ENCODE measurements at regions not wholly inside any gene's neighbourhood (a gene's known extent, or its start where the extent isn't known, plus 50 kb on each side); places are given as distances from the start of the nearest gene placed in this dataset.

GRCh38 chr16:6512512-6512911 is 820.1 kb upstream of the RBFOX1 start:
- TF ChIP-seq, protein P1, sequence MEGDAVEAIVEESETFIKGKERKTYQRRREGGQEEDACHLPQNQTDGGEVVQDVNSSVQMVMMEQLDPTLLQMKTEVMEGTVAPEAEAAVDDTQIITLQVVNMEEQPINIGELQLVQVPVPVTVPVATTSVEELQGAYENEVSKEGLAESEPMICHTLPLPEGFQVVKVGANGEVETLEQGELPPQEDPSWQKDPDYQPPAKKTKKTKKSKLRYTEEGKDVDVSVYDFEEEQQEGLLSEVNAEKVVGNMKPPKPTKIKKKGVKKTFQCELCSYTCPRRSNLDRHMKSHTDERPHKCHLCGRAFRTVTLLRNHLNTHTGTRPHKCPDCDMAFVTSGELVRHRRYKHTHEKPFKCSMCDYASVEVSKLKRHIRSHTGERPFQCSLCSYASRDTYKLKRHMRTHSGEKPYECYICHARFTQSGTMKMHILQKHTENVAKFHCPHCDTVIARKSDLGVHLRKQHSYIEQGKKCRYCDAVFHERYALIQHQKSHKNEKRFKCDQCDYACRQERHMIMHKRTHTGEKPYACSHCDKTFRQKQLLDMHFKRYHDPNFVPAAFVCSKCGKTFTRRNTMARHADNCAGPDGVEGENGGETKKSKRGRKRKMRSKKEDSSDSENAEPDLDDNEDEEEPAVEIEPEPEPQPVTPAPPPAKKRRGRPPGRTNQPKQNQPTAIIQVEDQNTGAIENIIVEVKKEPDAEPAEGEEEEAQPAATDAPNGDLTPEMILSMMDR (IDR thresholded peaks at IDR 0.05; ENCODE audit: control extremely low read depth, extremely low read depth, low read depth, missing control alignments): no peak
- no peak for DNase-seq (ENCODE audit: extremely low spot score)
- ChIA-PET POLR2A (no interaction called here), CTCF (no interaction called here)

DNA sequence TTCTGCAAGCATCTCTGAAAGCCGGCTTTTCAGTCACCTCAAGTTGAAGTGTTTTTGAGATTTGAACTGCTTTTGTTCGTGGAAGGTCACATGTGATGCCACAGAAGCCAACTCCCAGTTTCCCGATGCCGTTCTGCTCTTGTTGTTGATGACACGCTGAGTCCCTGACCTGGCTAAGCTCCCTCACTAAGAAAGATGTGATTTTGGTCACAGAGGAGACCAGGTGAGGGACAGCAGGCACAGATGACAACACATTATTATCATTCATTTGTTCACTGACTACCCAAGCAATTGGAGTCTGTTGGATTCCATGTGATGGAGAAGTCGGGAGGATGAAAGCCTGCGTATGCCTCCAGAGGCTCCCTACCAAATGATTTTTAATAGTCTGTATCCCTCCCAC is 822.4 kb upstream of the RBFOX1 start:
- POLR2A ChIA-PET: no interaction called here
- CTCF ChIA-PET: no interaction called here
- no peak for DNase-seq (ENCODE audit: extremely low spot score)
- TF ChIP-seq, protein P1 (IDR thresholded peaks at IDR 0.05; ENCODE audit: control extremely low read depth, extremely low read depth, low read depth, missing control alignments): no peak

DNA sequence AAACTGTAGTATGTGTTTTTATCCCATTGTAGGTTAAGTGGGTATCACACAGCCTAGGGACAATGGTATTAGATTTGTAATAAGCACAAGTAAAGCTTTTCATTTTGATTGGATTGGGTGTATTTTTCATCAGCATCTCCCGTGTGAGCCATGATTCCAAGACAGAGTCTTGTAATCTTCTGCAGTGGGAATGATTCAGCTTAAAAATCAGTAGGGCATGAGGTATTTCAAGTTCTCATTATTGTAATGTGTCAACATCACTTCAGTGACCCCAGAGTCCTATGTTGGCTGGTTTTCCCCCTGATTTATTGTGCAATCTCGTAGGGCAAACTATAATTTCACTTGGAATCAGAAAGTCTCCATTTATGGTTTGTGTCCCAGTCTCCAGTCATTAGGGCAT is 833.2 kb upstream of the RBFOX1 start:
- ChIA-PET POLR2A (no interaction called here), CTCF (no interaction called here)
- no peak for DNase-seq (ENCODE audit: extremely low spot score)
- TF ChIP-seq, protein P1 (IDR thresholded peaks at IDR 0.05; ENCODE audit: control extremely low read depth, extremely low read depth, low read depth, missing control alignments): no peak

DNA sequence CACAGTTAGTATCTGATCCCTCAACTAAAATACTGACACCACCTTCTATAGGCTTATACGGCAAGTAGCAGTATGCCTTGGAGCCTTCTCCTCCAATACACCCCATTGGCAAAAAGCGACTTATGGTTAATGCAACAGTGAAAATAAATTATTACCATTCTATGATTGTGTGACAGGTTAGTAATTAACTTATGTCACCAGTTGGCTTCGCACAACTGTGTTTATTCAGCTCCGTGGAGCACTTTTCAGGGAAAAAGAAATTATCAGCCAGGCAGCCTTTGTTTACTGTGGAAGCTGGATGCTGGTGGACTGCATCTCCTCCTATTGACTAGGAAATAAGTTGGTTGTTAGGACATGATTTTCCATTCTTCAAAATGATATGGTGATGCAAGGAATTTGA is 833.8 kb upstream of the RBFOX1 start:
- no peak for DNase-seq (ENCODE audit: extremely low spot score)
- ChIA-PET CTCF (interaction anchor here (1.5 kb wide), 1 partner anchor 13 kb away, joined by 4 read pairs; no protein-coding TSS in a partner anchor), POLR2A (no interaction called here)
- TF ChIP-seq, protein P1 (IDR thresholded peaks at IDR 0.05; ENCODE audit: control extremely low read depth, extremely low read depth, low read depth, missing control alignments): no peak

DNA sequence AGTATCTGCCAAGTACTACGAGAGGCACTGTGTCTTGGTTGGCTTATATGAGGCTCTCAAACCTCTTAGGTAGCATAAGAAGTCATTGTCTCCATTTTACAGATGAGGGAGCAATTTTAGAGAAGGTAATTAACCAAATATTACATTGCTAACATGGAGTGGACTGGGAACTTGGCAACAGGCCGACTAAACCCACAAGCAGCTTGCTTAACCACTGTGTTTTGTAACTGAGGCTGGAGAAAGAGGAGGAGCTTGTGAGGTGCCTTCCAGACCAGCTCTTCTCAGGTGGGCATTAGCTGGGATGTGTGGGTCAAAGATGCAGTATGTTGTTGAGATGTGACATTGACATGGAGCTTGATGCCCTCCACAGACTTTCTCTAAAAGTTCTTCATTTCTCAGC is 835.6 kb upstream of the RBFOX1 start:
- DNase-seq (ENCODE audit: extremely low spot score): no peak
- POLR2A ChIA-PET: no interaction called here
- CTCF ChIA-PET: no interaction called here
- TF ChIP-seq, protein P1 (IDR thresholded peaks at IDR 0.05; ENCODE audit: control extremely low read depth, extremely low read depth, low read depth, missing control alignments): no peak

DNA sequence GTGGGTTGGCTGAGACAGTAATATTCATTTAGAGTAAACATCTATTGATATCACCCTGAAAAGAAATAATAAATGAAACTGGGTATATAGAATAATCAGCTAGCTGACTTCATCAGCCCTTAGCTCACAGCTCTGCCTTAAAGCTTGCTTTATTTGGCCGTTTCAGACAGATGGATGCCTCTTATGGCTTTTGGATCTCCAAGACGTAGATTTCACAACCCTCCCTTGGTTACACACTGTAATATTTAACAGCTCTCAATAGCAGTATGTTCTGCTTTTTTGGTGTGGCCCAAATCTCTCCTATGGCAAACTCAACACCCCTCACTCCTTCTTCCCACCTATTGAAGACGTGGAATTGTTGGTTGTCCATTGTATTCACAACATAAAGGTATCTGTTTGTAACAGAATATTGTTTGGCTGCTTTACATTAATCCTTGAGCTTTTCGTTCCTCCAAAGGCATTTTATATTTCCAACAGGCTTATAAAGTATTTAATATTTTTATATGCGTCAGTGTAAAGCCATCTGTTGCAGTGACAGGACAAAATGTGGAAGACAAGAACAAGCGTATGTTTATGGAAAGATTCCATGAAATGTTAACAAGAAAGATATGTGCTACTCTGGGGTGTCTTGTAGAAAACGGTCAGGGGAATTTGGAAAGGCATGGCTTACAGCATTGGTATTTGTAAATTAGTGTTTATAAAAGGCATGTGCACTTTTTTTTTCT is 837.0 kb upstream of the RBFOX1 start:
- POLR2A ChIA-PET: no interaction called here
- CTCF ChIA-PET: no interaction called here
- TF ChIP-seq, protein P1 (IDR thresholded peaks at IDR 0.05; ENCODE audit: control extremely low read depth, extremely low read depth, low read depth, missing control alignments): no peak
- DNase-seq (ENCODE audit: extremely low spot score): no peak
